ENCODE measurements at regions not wholly inside any gene's neighbourhood (a gene's known extent, or its start where the extent isn't known, plus 50 kb on each side); places are given as distances from the start of the nearest gene placed in this dataset.
"Not testable (repeated sequence)": the region's sequence is repeated elsewhere in the genome, so short reads cannot be mapped to it uniquely, and the experiment has no call there.

DNA sequence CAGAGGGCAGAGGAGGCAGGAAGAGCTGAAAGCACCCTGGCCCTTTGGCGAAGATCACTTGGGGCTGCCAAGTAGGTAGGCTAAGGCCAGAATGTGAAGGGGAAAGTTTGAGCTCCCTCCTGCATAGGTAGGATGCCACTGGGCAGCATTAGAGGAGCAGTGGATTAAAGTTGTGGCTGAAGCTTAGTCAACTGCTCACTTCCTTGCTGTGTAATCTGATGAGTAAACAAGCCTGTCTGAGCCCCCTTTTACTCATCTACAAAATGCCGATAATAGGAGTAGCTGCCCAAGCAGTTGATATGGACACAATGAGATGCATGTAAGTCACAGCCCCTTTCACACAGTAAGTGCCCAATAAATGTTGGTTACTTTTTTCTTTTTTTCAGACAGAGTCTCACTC is 216.4 kb downstream of the MN1 start:
- no peak for DNase-seq

GRCh38 chr22:27588268-27588667 is 213.3 kb downstream of the MN1 start:
- DNase-seq: no peak

GRCh38 chr22:27588915-27589314 is 212.6 kb downstream of the MN1 start:
- DNase-seq: no peak

DNA sequence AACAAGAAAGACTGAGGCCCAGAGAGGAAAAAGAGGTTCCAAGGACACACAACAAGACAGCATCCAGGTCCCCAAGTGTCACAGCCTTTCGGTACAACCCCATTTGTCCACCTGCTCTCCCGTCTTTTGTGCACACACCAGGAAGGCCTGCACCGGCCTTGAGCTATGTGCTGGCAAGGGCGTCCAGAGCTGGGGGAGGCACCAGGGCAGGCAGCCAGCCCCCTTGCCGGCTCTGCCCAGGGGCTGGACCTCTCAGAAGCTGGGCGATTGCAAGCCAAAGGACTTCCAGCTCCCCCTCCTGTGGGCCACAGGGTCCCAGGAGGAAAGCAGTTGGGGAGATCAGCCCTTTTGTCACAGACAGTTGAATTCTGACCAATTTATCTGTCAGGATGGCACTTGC is 210.5 kb downstream of the MN1 start:
- no peak for DNase-seq

GRCh38 chr22:27593378-27593777 is 208.2 kb downstream of the MN1 start:
- DNase-seq: no peak

- DNase-seq: no peak
Measured at GRCh38 chr22:27594020-27594419, 207.5 kb downstream of the MN1 start.

- DNase-seq: no peak
Measured at GRCh38 chr22:27594474-27595134, 207.0 kb downstream of the MN1 start.

- DNase-seq: no peak
Measured at GRCh38 chr22:27596133-27596870, 205.3 kb downstream of the MN1 start.

DNA sequence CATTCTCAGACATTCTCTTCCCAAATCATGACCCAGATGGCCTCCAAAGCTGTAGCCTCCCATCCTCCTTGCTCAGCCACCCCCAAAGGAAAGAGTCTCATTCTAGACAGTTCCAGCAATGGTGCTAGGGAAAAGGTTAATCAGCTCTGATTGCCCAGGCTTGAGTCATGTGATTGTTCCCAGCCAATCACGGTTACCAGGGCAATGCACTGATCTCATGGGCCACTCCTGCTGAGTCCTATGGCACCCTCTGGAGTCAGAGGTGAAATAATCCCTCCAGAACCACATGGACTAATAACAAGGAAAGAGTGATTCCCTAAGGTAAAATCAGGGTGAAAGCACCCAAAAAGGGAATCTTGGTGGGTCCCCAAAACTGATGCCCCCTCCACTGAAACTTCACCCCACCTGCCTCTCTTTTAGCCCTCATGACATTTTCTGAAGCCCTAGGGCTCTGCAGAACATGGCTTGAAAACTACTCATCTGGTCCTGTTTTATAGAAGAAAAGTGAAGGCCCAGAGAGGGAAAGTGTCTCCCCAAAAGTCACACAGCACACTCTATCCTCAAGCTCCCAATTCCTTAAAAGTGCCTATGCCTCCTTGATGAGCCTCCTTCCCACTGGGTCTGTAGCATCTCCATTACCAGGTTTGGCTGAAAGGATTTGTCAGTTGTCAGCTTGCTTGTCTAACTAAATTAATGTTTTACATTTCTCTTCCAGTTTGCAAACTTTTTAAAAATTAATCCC is 203.7 kb downstream of the MN1 start:
- DNase-seq: no peak

- DNase-seq: no peak
Measured at GRCh38 chr22:27598792-27599191, 202.8 kb downstream of the MN1 start.

DNA sequence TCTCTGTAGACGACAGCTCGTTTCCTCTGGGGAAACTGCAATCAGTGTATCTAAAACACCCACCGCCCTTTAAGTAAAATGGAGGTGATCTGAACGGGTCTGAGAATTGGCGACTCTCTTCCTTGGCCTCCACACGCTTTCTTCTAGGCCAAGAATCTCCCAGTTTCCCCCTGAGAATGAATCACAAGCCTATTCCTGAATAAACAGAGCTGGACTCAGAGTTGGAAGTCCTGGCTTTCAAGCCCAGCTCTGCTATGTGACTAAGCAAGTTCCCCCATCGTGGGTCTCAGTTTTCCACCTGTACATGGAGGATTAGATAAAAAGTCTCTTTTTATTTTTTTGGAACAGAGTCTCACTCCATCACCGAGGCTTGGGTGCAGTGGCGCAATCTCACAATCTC is 200.4 kb downstream of the MN1 start:
- DNase-seq: no peak

- DNase-seq: no peak
Measured at GRCh38 chr22:27602390-27602789, 199.2 kb downstream of the MN1 start.

DNA sequence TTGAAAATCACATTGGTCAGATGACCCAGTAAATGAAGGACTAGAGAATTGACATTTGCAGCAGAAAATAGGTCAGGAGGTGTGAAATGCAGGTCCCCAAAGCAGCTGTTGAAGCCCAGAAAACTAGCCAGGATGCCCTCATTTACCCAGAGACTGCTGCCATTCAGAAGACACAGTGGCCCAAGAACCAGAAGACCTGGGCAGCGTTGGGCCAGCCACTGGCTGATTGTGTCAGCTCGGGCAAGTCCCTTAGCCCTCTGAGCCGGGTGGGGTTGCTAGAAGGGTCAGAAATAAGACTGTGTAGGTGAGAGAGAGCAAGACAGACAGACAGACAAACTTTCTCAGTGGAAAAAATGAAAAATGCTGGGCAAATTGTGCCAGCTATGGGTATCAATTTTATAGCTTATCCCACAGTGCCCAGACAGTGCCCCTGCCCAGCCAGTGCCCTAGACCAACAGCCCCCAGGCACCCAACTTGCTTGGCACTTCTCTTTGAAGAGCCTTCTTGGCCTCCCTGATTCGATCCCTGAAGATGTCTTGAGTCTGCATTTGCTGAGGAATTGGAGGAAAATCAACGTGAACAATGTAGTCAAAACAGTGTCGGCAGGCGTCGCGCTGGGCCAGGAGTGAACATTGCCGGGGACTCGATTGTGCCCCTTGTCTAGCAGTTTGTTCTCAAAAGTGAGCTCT is 198.3 kb downstream of the MN1 start:
- DNase-seq: no peak

- DNase-seq: no peak
Measured at GRCh38 chr22:27603800-27604144, 197.8 kb downstream of the MN1 start.

DNA sequence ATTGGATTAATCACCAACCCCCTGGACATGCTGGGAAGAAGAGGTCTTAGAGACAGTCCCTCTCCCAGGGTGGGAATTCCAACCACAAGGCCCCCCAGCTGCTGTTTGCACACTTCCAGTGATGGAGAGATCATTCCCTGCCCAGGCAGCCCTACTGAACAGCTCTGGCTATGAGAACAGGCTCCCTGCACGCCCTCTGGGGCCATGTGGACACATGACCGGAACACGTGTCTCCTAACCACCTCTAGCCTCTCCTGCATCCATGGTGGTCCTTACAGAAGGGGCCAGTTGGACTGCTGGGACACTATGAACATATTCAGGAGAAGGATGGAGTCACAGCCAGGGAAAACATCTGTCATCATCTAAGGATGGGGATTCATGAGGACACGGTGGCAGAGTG is 196.2 kb downstream of the MN1 start:
- DNase-seq: no peak

DNA sequence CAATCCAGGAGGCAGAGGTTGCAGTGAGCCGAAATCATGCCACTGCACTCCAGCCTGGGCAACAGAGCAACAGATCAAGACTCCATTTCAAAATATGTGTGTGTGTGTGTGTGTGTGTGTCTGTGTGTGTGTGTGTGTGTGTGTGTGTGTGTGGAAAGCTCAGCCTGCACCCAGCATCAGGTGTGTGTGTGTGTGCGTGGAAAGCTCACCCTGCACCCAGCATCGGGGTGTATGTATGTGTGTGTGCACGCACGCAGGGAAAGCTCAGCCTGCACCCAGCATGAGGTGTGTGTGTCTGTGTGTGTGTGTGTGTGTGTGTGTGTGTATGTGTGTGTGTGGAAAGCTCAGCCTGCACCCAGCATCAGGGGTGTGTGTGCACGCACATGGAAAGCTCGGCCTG is 193.8 kb downstream of the MN1 start:
- not testable (repeated sequence) for DNase-seq

- no peak for DNase-seq
Measured at GRCh38 chr22:27609451-27609888, 192.1 kb downstream of the MN1 start.

DNA sequence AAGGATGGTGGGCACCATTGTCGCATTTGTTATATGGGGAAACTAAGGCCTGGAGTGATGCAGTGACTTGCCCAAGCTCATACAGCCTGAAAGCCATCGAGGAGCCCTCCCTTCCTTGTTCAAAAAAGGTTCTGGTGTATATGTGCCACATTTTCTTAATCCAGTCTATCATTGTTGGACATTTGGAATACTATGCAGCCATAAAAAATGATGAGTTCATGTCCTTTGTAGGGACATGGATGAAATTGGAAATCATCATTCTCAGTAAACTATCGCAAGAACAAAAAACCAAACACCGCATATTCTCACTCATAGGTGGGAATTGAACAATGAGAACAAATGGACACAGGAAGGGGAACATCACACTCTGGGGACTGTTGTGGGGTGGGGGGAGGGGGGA is 191.4 kb downstream of the MN1 start:
- not testable (repeated sequence) for DNase-seq

DNA sequence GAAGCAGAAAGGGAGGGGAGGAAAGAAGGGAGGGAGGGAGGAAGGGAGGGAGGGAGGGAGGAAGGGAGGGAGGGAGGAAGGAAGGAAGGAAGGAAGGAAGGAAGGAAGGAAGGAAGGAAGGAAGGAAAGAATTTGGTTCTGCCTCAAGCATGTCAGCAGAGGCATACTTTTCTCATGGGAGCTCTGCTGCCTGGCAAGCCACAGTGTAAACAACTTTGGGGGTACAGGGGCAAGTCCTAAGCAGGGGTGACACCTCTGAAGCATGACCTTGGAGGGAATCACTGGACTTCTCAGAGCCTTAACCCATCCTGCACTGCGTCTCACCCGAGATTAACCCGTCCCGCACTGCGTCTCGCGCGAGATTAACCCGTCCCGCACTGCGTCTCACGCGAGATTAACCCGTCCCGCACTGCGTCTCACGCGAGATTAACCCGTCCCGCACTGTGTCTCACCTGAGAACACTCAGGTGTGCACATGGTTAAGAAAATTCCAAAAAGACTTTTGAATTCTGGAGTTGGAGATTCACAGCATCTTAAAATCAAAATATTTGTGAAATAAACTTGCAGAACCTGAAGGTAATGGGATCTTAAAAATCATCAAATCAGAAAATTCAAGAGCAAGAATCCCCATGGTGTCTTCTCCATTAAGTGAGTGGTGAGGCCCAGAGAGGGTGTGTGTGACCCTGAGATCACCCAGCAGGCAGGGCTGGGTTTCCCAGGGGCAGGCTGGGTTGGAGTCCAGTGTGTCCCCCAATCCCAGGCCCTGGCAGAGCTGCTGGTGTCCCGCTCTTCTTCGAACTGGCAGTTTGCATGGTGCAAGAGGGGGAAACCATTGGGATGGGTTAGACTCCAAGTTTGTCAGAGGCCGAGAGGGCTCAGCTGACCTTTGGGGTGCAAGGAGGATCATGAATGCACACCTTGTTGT is 190.4 kb downstream of the MN1 start:
- no peak for DNase-seq

- no peak for DNase-seq
Measured at GRCh38 chr22:27612115-27612514, 189.4 kb downstream of the MN1 start.

DNA sequence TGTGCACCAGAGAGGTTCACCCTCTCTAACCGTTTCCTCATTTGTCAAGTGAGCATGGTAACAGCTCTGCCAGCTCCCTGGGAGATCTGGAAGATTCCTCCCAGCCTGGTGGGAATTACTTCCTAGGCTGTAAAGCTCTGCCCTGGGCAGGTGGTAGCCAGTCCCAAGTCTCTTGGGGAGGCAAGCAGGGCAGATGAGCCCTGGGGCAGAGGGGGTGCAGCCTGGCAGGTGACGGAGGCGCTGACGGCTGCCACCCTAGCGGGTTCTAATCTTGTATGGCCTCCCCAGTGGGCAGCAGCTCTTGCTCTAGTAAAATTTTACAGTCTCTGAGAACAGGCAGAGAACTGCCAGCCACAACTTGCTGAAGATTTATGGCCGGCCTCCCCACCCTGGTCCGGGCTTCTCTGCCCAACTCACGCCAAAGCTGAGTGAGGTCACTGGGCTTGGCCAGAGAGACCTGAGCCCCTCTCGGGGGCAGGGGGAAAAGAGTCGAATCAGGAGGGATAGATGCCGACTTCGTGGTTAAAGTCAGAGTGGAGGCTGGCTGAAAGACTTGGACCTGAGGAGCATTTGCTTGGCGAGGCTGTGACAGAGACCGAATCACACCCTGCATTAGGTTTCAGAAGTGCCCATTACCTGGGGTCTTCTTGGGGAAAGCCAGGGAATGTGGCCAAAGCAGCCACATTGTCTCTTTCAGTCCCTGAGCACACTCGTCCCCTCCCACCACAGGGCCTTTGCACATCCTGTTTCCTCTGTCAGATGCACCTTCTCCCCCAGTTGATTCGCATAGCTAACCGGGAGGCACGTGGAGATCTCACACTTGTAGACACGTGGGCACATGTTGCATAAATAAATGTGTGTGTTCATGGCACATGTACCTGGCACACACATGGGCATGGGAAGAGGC is 188.2 kb downstream of the MN1 start:
- DNase-seq: no peak
